ENCODE measurements at regions not wholly inside any gene's neighbourhood (a gene's known extent, or its start where the extent isn't known, plus 50 kb on each side); places are given as distances from the start of the nearest gene placed in this dataset.
A peak's percentile ranks its signal among the peaks of the same experiment; 100 is the strongest.

DNA sequence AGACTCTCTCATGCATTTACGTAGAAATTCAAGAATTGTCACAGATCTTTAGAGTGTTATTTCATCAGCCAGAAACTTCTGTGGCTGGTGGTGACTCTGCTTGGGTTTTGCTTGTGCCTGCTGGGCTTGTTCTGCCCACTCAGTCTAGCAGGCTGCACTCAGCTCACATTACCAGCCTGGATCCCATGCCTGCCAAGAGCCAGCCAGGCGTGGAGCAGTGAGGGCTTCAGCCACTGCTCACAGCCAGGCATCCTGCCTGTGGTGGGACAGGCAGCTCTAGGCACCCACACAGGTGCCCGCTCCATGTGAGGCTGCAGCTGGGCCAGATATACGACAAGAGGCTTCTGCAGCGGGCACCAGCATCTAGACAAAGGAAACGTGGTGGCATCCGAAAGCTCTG is 1213.3 kb upstream of the RAG2 start:
- Mint-ChIP-seq H3K4me3 (no peak overlapping the region), H3K9me3 (peaks cover 2 to 22% (median 5%) of the 10 kb centered on the region in 7 donors), H3K36me3 (no peaks in the 10 kb centered on the region), H3K4me1 (no peaks in the 10 kb centered on the region), H3K27me3 (no peaks in the 10 kb centered on the region), H3K27ac (no peak overlapping the region)
- no peaks in the 10 kb centered on the region for H3K4me1 ChIP-seq (ENCODE audit: control insufficient read depth, insufficient read depth, low read length, poor library complexity, severe bottlenecking)
- no peak for ATAC-seq (ENCODE audit: low read depth in 2 of 2)
- no peaks in the 10 kb centered on the region for H3K36me3 ChIP-seq (ENCODE audit: control insufficient read depth, insufficient read depth, low read length)
- peaks cover 0 to 15% of the 10 kb centered on the region in 2 experiments for H3K9me3 ChIP-seq (ENCODE audit: control insufficient read depth in 2 of 2, low read length in 2 of 2)
- no peak overlapping the region for H3K4me3 ChIP-seq (ENCODE audit: low read depth, low read length)
- DNase-seq: no peak
- H3K27ac ChIP-seq (ENCODE audit: insufficient read depth, low read length, poor library complexity, severe bottlenecking): no peak overlapping the region
- H3K27me3 ChIP-seq (ENCODE audit: control insufficient read depth, insufficient read depth, low read length): no peaks in the 10 kb centered on the region

DNA sequence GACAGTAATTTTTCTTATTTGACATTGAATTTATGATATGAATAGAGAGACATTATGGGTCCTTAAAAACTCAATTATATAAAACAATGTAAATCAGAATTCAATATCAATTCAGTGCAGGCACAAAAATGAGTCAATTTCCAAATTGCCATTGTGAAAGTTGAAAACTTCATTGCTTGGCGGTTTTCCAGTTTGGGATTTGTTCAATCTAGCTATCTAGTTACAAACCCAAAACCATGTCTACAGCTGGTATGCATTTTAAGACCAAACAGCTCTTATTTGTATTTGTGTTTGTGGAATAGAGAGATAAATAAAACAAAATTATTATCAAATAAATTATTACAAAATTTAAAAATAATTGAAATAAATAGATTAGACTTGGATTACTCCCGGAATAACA is 1206.6 kb upstream of the RAG2 start:
- H3K27ac Mint-ChIP-seq: no peak overlapping the region
- Histone ChIP-seq H3K4me1 (ENCODE audit: control insufficient read depth, insufficient read depth, low read length, poor library complexity, severe bottlenecking) (no peaks in the 10 kb centered on the region), H3K4me3 (ENCODE audit: low read depth, low read length) (no peak overlapping the region), H3K27me3 (ENCODE audit: control insufficient read depth, insufficient read depth, low read length) (no peaks in the 10 kb centered on the region), H3K9me3 (ENCODE audit: control insufficient read depth in 2 of 2, low read length in 2 of 2) (peaks cover 0 to 3% of the 10 kb centered on the region in 2 experiments), H3K36me3 (ENCODE audit: control insufficient read depth, insufficient read depth, low read length) (no peaks in the 10 kb centered on the region), H3K27ac (ENCODE audit: insufficient read depth, low read length, poor library complexity, severe bottlenecking) (no peak overlapping the region)
- H3K4me3 Mint-ChIP-seq: no peak overlapping the region
- ATAC-seq (ENCODE audit: low read depth in 2 of 2): no peak
- peaks cover 4 to 39% (median 11%) of the 10 kb centered on the region in 7 donors for H3K9me3 Mint-ChIP-seq
- no peak for DNase-seq
- no peaks in the 10 kb centered on the region for H3K4me1 Mint-ChIP-seq
- no peaks in the 10 kb centered on the region for H3K36me3 Mint-ChIP-seq
- H3K27me3 Mint-ChIP-seq: no peaks in the 10 kb centered on the region

DNA sequence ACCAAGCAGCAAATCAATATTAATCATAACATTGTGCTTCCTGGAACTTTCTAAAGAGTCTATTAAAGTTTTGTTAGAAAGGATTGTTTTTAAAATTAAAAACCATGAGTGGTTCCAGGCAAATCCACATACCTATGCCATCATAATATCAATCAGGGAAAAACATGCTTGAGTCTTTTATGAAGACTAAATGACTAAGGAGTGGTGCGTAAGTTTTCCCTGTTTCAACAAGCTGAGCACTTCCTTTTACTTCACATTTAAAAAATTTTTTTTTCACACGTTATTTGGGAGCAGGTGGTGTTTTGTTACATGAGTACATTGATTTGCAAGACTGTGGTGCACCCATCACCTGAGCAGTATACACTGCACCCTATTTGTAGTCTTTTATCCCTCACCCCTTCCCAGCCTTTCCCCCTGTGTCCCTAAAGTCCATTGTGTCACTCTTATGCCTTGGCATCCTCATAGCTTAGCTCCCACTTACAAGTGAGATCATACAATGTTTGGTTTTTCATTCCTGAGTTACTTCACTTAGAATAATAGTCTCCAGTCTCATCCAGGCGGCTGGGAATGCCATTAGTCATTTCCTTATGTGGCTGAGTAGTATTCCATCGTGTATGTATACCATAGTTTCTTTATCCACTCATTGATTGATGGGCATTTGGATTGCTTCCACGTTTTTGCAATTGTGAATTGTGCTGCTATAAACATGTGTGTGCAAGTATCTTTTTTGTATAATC is 1190.3 kb upstream of the RAG2 start:
- H3K4me3 Mint-ChIP-seq: no peak overlapping the region
- DNase-seq: no peak
- Histone ChIP-seq H3K27me3 (ENCODE audit: control insufficient read depth, insufficient read depth, low read length) (no peaks in the 10 kb centered on the region), H3K9me3 (ENCODE audit: control insufficient read depth in 2 of 2, low read length in 2 of 2) (peaks cover 0 to 11% of the 10 kb centered on the region in 2 experiments), H3K4me1 (ENCODE audit: control insufficient read depth, insufficient read depth, low read length, poor library complexity, severe bottlenecking) (no peaks in the 10 kb centered on the region), H3K27ac (ENCODE audit: insufficient read depth, low read length, poor library complexity, severe bottlenecking) (no peak overlapping the region), H3K4me3 (ENCODE audit: low read depth, low read length) (no peak overlapping the region), H3K36me3 (ENCODE audit: control insufficient read depth, insufficient read depth, low read length) (no peaks in the 10 kb centered on the region)
- no peaks in the 10 kb centered on the region for H3K4me1 Mint-ChIP-seq
- ATAC-seq (ENCODE audit: low read depth in 2 of 2): no peak
- peaks cover 3 to 38% (median 13%) of the 10 kb centered on the region in 7 donors for H3K9me3 Mint-ChIP-seq
- H3K36me3 Mint-ChIP-seq: no peaks in the 10 kb centered on the region
- no peaks in the 10 kb centered on the region for H3K27me3 Mint-ChIP-seq
- no peak overlapping the region for H3K27ac Mint-ChIP-seq

DNA sequence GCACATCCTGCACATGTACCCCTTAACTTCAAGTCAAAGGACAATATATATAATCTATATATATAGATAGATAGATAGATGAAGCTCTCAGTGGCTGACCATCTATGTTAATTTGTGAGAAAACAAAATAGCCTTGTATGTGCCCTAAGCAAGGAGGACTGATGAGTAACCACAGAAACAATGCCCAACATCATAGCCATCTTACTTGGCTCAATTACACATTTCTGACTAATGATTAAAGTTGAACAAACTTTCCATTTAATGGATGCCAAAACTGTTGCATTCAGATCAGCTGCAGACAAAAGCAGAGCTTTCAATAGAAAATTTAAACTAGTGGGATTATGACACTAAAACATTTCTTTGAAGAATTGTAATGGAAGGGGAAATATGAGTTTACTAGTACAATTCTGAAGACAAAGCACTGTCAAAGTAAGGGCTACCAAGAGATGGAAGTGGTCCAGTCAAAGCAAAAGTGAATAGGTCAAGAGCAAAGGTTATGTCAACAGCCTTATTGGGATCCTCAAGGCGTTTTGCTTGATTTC is 1188.2 kb upstream of the RAG2 start:
- H3K27me3 Mint-ChIP-seq: no peaks in the 10 kb centered on the region
- H3K36me3 Mint-ChIP-seq: no peaks in the 10 kb centered on the region
- DNase-seq (no peak), ATAC-seq (ENCODE audit: low read depth in 2 of 2) (no peak)
- no peaks in the 10 kb centered on the region for H3K36me3 ChIP-seq (ENCODE audit: control insufficient read depth, insufficient read depth, low read length)
- no peaks in the 10 kb centered on the region for H3K27me3 ChIP-seq (ENCODE audit: control insufficient read depth, insufficient read depth, low read length)
- H3K4me3 ChIP-seq (ENCODE audit: low read depth, low read length): no peak overlapping the region
- H3K4me1 ChIP-seq (ENCODE audit: control insufficient read depth, insufficient read depth, low read length, poor library complexity, severe bottlenecking): no peaks in the 10 kb centered on the region
- no peak overlapping the region for H3K27ac Mint-ChIP-seq
- H3K9me3 ChIP-seq (ENCODE audit: control insufficient read depth in 2 of 2, low read length in 2 of 2): peaks cover 2 to 25% of the 10 kb centered on the region in 2 experiments
- H3K9me3 Mint-ChIP-seq: peaks cover 11 to 54% (median 20%) of the 10 kb centered on the region in 7 donors
- H3K4me1 Mint-ChIP-seq: no peaks in the 10 kb centered on the region
- no peak overlapping the region for H3K4me3 Mint-ChIP-seq
- no peak overlapping the region for H3K27ac ChIP-seq (ENCODE audit: insufficient read depth, low read length, poor library complexity, severe bottlenecking)

DNA sequence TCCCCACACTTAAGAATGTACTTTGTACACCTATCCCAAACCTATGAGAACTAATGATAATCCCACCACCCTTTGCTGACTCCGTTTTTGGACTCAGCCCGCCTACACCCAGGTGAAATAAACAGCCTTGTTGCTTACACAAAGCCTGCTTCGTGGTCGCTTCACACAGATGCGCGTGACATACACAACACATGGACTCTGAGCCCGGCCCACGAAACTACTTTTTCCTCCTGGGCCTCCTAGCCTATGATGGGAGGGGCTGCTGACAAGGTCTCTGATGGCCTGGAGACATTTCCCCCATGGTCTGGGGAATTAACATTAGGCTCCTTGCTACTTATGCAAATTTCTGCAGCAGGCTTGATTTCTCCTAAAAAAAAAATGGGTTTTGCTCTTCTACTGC is 1176.4 kb upstream of the RAG2 start:
- ATAC-seq (ENCODE audit: low read depth in 2 of 2): no peak

GRCh38 chr11:37770145-37770544 is 1172.1 kb upstream of the RAG2 start:
- Mint-ChIP-seq H3K27me3 (no peaks in the 10 kb centered on the region), H3K9me3 (peaks cover 3 to 23% (median 10%) of the 10 kb centered on the region in 7 donors), H3K4me1 (no peaks in the 10 kb centered on the region), H3K4me3 (no peak overlapping the region), H3K27ac (no peak overlapping the region), H3K36me3 (no peaks in the 10 kb centered on the region)
- DNase-seq (no peak), ATAC-seq (ENCODE audit: low read depth in 2 of 2) (no peak)
- peaks cover 2 to 15% of the 10 kb centered on the region in 2 experiments for H3K9me3 ChIP-seq (ENCODE audit: control insufficient read depth in 2 of 2, low read length in 2 of 2)
- H3K27ac ChIP-seq (ENCODE audit: insufficient read depth, low read length, poor library complexity, severe bottlenecking): no peak overlapping the region
- H3K36me3 ChIP-seq (ENCODE audit: control insufficient read depth, insufficient read depth, low read length): no peaks in the 10 kb centered on the region
- no peaks in the 10 kb centered on the region for H3K27me3 ChIP-seq (ENCODE audit: control insufficient read depth, insufficient read depth, low read length)
- no peak overlapping the region for H3K4me3 ChIP-seq (ENCODE audit: low read depth, low read length)
- no peaks in the 10 kb centered on the region for H3K4me1 ChIP-seq (ENCODE audit: control insufficient read depth, insufficient read depth, low read length, poor library complexity, severe bottlenecking)

More for the DNA sequence above, 1176.4 kb upstream of the RAG2 start:
- H3K4me3 ChIP-seq (ENCODE audit: low read depth, low read length): no peak overlapping the region
- H3K27ac ChIP-seq (ENCODE audit: insufficient read depth, low read length, poor library complexity, severe bottlenecking): no peak overlapping the region
- no peaks in the 10 kb centered on the region for H3K27me3 Mint-ChIP-seq
- no peaks in the 10 kb centered on the region for H3K4me1 Mint-ChIP-seq
- no peak overlapping the region for H3K27ac Mint-ChIP-seq
- H3K27me3 ChIP-seq (ENCODE audit: control insufficient read depth, insufficient read depth, low read length): no peaks in the 10 kb centered on the region
- no peaks in the 10 kb centered on the region for H3K4me1 ChIP-seq (ENCODE audit: control insufficient read depth, insufficient read depth, low read length, poor library complexity, severe bottlenecking)
- peaks cover 3 to 29% (median 9%) of the 10 kb centered on the region in 7 donors for H3K9me3 Mint-ChIP-seq
- no peaks in the 10 kb centered on the region for H3K36me3 Mint-ChIP-seq
- no peak overlapping the region for H3K4me3 Mint-ChIP-seq
- DNase-seq: no peak
- peaks cover 4 to 9% of the 10 kb centered on the region in 2 experiments for H3K9me3 ChIP-seq (ENCODE audit: control insufficient read depth in 2 of 2, low read length in 2 of 2)
- no peaks in the 10 kb centered on the region for H3K36me3 ChIP-seq (ENCODE audit: control insufficient read depth, insufficient read depth, low read length)

DNA sequence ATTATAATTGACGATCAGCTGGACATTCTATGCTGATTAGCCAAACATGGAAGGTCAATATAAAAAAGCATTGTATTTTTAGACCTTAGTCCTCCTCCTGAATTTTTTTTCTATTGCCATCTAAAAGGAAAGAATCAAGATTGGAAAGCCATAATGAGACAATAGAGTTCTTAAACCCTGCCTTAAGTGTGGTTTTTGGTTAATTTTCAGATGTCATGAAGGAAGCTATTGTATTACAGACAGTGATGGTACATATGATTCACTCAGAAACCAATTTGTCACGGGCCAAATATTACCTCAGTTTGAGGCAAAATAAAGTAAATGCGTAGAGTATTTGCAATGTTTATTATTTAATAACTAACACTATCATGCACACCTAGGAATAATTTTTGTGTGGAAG is 1164.0 kb upstream of the RAG2 start:
- H3K27me3 Mint-ChIP-seq: no peaks in the 10 kb centered on the region
- no peaks in the 10 kb centered on the region for H3K27me3 ChIP-seq (ENCODE audit: control insufficient read depth, insufficient read depth, low read length)
- no peak overlapping the region for H3K27ac ChIP-seq (ENCODE audit: insufficient read depth, low read length, poor library complexity, severe bottlenecking)
- H3K4me1 Mint-ChIP-seq: no peaks in the 10 kb centered on the region
- H3K9me3 ChIP-seq (ENCODE audit: control insufficient read depth in 2 of 2, low read length in 2 of 2): peaks cover 0 to 5% of the 10 kb centered on the region in 2 experiments
- DNase-seq: no peak
- no peak for ATAC-seq (ENCODE audit: low read depth in 2 of 2)
- H3K36me3 ChIP-seq (ENCODE audit: control insufficient read depth, insufficient read depth, low read length): no peaks in the 10 kb centered on the region
- no peaks in the 10 kb centered on the region for H3K36me3 Mint-ChIP-seq
- no peak overlapping the region for H3K4me3 Mint-ChIP-seq
- peaks cover 0 to 36% (median 12%) of the 10 kb centered on the region in 7 donors for H3K9me3 Mint-ChIP-seq
- no peaks in the 10 kb centered on the region for H3K4me1 ChIP-seq (ENCODE audit: control insufficient read depth, insufficient read depth, low read length, poor library complexity, severe bottlenecking)
- H3K27ac Mint-ChIP-seq: no peak overlapping the region
- H3K4me3 ChIP-seq (ENCODE audit: low read depth, low read length): no peak overlapping the region

DNA sequence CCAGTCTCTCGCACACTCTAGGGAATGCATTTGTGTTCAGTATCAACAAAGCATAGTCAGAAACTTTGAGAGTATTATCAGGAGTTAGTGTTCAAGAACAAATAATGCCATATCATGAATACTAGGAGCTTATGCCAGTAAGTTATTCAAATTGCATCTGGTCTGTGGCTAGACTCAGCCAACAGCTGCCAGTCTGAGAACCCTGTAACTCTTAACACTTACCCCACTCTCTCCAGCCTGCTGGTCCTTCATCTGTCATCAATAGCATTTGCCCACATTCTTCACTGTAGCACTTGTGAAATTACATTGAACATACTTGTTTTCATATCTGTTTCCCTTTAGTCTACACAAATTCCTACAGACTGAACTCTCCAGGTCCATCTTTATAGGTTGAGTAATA is 1157.5 kb upstream of the RAG2 start:
- no peaks in the 10 kb centered on the region for H3K4me1 ChIP-seq (ENCODE audit: control insufficient read depth, insufficient read depth, low read length, poor library complexity, severe bottlenecking)
- H3K9me3 Mint-ChIP-seq: peaks cover 4 to 32% (median 12%) of the 10 kb centered on the region in 7 donors
- no peaks in the 10 kb centered on the region for H3K4me1 Mint-ChIP-seq
- peak overlapping the region in 1 of 4 donors; percentile 35 for H3K4me3 Mint-ChIP-seq
- H3K36me3 ChIP-seq (ENCODE audit: control insufficient read depth, insufficient read depth, low read length): no peaks in the 10 kb centered on the region
- no peaks in the 10 kb centered on the region for H3K27me3 ChIP-seq (ENCODE audit: control insufficient read depth, insufficient read depth, low read length)
- DNase-seq (no peak), ATAC-seq (ENCODE audit: low read depth in 2 of 2) (no peak)
- no peak overlapping the region for H3K27ac Mint-ChIP-seq
- H3K9me3 ChIP-seq (ENCODE audit: control insufficient read depth in 2 of 2, low read length in 2 of 2): no peaks in the 10 kb centered on the region
- no peak overlapping the region for H3K4me3 ChIP-seq (ENCODE audit: low read depth, low read length)
- H3K27ac ChIP-seq (ENCODE audit: insufficient read depth, low read length, poor library complexity, severe bottlenecking): no peak overlapping the region
- no peaks in the 10 kb centered on the region for H3K27me3 Mint-ChIP-seq
- H3K36me3 Mint-ChIP-seq: no peaks in the 10 kb centered on the region
